ENCODE measurements at regions not wholly inside any gene's neighbourhood (a gene's known extent, or its start where the extent isn't known, plus 50 kb on each side); places are given as distances from the start of the nearest gene placed in this dataset.

DNA sequence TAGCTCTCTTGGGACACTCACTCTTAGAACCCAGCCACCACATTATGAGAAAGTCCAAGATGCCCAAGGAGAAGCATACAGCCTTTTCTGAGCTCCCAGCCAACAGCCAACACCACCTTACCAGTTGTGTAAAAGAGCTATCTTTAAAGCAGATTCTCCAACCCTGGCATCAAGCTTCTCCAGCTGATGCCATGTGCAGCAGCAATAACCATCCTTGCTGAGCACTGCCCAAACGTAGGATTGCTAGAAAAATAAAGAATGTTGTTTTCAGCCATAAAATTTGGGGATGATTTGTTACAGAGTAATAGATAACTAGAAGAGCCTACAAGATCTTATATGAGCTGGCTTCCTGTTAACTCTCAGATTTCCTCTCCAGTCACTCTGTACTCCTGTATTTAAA, 443.7 kb upstream of the DYNLRB2 start:
- TF ChIP-seq CTCF (IDR thresholded peaks at IDR 0.05; ENCODE audit: insufficient read depth, low read length, poor library complexity, severe bottlenecking) (no peak), EZH2phosphoT487 (conservative IDR thresholded peaks at IDR 0.05; ENCODE audit: low read length) (no peak)

All from SU-DHL-6 (cell line).